Trophoblast cell (in vitro differentiated cells and primary cell): ENCODE measurements at regions not wholly inside any gene's neighbourhood (a gene's known extent, or its start where the extent isn't known, plus 50 kb on each side); places are given as distances from the start of the nearest gene placed in this dataset.

Source experiments
- DNase-seq, 2 donors: peaks; one replicate each; pipeline ENCODE4 v3.0.0-alpha.2; 2016
- H2AFZ ChIP-seq: 2 replicates; pipeline ENCODE4 v1.6.1; 2013; ENCODE audit warnings: low read length, moderate library complexity, mild to moderate bottlenecking; ENCODE audit not compliant: insufficient read depth, poor library complexity
- H2AK5ac ChIP-seq: 2 replicates; pipeline ENCODE4 v1.6.1; 2013; ENCODE audit warnings: mild to moderate bottlenecking, low read length
- H2BK120ac ChIP-seq: 2 replicates; pipeline ENCODE4 v1.6.1; 2013; ENCODE audit warnings: low read length, mild to moderate bottlenecking, moderate library complexity; ENCODE audit not compliant: insufficient read depth, poor library complexity
- H2BK12ac ChIP-seq: 2 replicates; pipeline ENCODE4 v1.6.1; 2013; ENCODE audit warnings: mild to moderate bottlenecking, low read length, moderate library complexity
- H2BK5ac ChIP-seq: 2 replicates; pipeline ENCODE4 v1.6.1; 2013; ENCODE audit warnings: low read length, low read depth, moderate library complexity, mild to moderate bottlenecking; ENCODE audit not compliant: poor library complexity
- H3K14ac ChIP-seq: 2 replicates; pipeline ENCODE4 v1.6.1; 2013; ENCODE audit warnings: mild to moderate bottlenecking, low read length
- H3K18ac ChIP-seq: 2 replicates; pipeline ENCODE4 v1.6.1; 2013; ENCODE audit warnings: mild to moderate bottlenecking, low read length
- H3K23ac ChIP-seq: 2 replicates; pipeline ENCODE4 v1.6.1; 2013; ENCODE audit warnings: low read length
- H3K27ac ChIP-seq: 2 replicates; pipeline ENCODE4 v1.5.1; 2013; ENCODE audit warnings: low read depth, mild to moderate bottlenecking, inconsistent platforms, low read length, moderate library complexity
- H3K27me3 ChIP-seq: 2 replicates; pipeline ENCODE4 v1.6.1; 2013; ENCODE audit warnings: inconsistent platforms, mild to moderate bottlenecking, low read length, moderate library complexity; ENCODE audit not compliant: insufficient read depth
- H3K36me3 ChIP-seq, 2 experiments: 1 replicate in 1 of 2; 2 replicates in 1 of 2; pipeline ENCODE4 v1.6.1; 2013; ENCODE audit warnings: low read length in 2 of 2, mild to moderate bottlenecking in 2 of 2, moderate library complexity in 1 of 2; ENCODE audit not compliant: insufficient read depth in 2 of 2, control insufficient read depth in 1 of 2
- H3K4ac ChIP-seq: 2 replicates; pipeline ENCODE4 v1.6.1; 2013; ENCODE audit warnings: low read depth, mild to moderate bottlenecking, low read length, moderate library complexity
- H3K4me1 ChIP-seq, 2 experiments: 1 replicate in 1 of 2; 2 replicates in 1 of 2; pipeline ENCODE4 v1.6.1; 2013; ENCODE audit warnings: low read length in 2 of 2, mild to moderate bottlenecking in 2 of 2, moderate library complexity in 1 of 2; ENCODE audit not compliant: insufficient read depth in 2 of 2, control insufficient read depth in 1 of 2
- H3K4me2 ChIP-seq: 2 replicates; pipeline ENCODE4 v1.6.1; 2013; ENCODE audit warnings: inconsistent platforms, mild to moderate bottlenecking, low read length, moderate library complexity
- H3K4me3 ChIP-seq: 2 replicates; pipeline ENCODE4 v1.5.1; 2013; ENCODE audit warnings: mild to moderate bottlenecking, low read depth, low read length, inconsistent platforms
- H3K79me1 ChIP-seq: one replicate; pipeline ENCODE4 v1.6.1; 2013; ENCODE audit warnings: low read length
- H3K79me2 ChIP-seq: 2 replicates; pipeline ENCODE4 v1.6.1; 2013; ENCODE audit warnings: low read length, mild to moderate bottlenecking; ENCODE audit not compliant: control insufficient read depth, insufficient read depth, poor library complexity
- H3K9ac ChIP-seq: 2 replicates; pipeline ENCODE4 v1.6.1; 2013; ENCODE audit warnings: mild to moderate bottlenecking, low read length
- H3K9me3 ChIP-seq: 2 replicates; pipeline ENCODE4 v1.6.1; 2013; ENCODE audit warnings: low read depth, mild to moderate bottlenecking, control low read depth, inconsistent platforms, low read length; ENCODE audit not compliant: insufficient read depth
- H4K12ac ChIP-seq: 2 replicates; pipeline ENCODE4 v1.6.1; 2013; ENCODE audit warnings: low read depth, mild to moderate bottlenecking, low read length, moderate library complexity
- H4K8ac ChIP-seq: 2 replicates; pipeline ENCODE4 v1.6.1; 2013; ENCODE audit warnings: low read depth, mild to moderate bottlenecking, low read length, moderate library complexity
- H4K91ac ChIP-seq: one replicate; pipeline ENCODE4 v1.6.1; 2013; ENCODE audit warnings: low read depth, mild to moderate bottlenecking, low read length, moderate library complexity
- WGBS: extraction: QIAGEN DNeasy Blood & Tissue Kit; methylation state at CpG from one replicate; pipeline ENCODE4 v1.1.7; 2013; ENCODE audit warnings: missing lambda C conversion rate; ENCODE audit not compliant: insufficient read length, insufficient coverage; ENCODE audit errors: extremely low coverage; 5-methylcytosine and 5-hydroxymethylcytosine counted together

GRCh38 chr1:229161740-229162139 is 109.2 kb upstream of the RAB4A start:
- no CpG with 5 or more reads among the region's 2 CpGs for WGBS
- H3K79me1 ChIP-seq: peaks cover 3% of the 10 kb centered on the region

DNA sequence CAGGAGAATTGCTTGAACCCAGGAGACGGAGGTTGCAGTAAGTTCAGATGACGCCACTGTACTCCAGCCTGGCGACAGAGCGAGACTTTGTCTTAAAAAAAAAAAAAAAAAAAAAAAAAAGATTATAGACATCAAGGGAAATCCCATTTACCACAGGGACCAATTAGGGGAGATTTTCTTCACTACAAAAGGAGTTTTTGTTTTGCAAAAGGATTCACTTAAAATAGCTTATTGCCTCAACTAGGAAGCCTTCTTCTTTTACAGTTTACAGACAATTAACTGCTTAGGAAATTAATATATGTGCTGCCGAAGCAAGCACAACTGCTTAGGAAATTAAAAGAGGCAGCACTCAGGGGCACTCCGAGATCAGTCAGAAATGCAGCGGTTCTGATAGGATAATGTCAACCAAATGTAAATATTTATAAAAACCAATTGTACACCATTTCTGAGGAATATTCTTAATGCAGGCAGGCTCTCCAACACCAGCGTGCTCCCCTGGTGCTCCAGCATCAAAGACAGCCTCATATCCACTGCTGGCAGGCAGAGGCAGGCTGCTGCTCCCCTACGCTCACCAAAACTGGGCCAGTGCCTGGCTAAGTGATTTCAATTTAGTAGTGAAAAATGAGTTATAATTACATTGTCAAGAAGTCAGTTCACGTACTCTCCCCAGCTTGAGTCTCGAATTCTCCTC is 107.9 kb upstream of the RAB4A start:
- no peak overlapping the region for H3K4me3 ChIP-seq
- no peak overlapping the region for H3K4ac ChIP-seq
- H3K18ac ChIP-seq: no peak overlapping the region
- peaks cover 3% of the 10 kb centered on the region for H3K79me1 ChIP-seq
- H2BK120ac ChIP-seq: no peak overlapping the region
- no peak overlapping the region for H3K4me2 ChIP-seq
- no peak overlapping the region for H3K23ac ChIP-seq
- H2BK5ac ChIP-seq: no peak overlapping the region
- WGBS: no CpG with 5 or more reads among the region's 11 CpGs
- H2AK5ac ChIP-seq: no peak overlapping the region
- peaks cover 3% of the 10 kb centered on the region for H3K9me3 ChIP-seq
- H2BK12ac ChIP-seq: no peak overlapping the region
- no peak overlapping the region for H3K14ac ChIP-seq
- no peak overlapping the region for H3K27ac ChIP-seq
- H4K91ac ChIP-seq: no peak overlapping the region
- H2AFZ ChIP-seq: no peak overlapping the region
- H3K27me3 ChIP-seq: no peaks in the 10 kb centered on the region
- no peak overlapping the region for H3K9ac ChIP-seq
- no peaks in the 10 kb centered on the region for H3K79me2 ChIP-seq
- DNase-seq: no peak
- no peaks in the 10 kb centered on the region for H3K36me3 ChIP-seq
- H3K4me1 ChIP-seq: peaks cover 2 to 6% of the 10 kb centered on the region in 2 experiments
- H4K12ac ChIP-seq: no peak overlapping the region
- no peak overlapping the region for H4K8ac ChIP-seq

More at GRCh38 chr1:229161740-229162139, 109.2 kb upstream of the RAB4A start:
- Histone ChIP-seq H3K36me3 (no peaks in the 10 kb centered on the region), H4K8ac (no peak overlapping the region), H3K4me2 (no peak overlapping the region), H2BK12ac (no peak overlapping the region), H3K23ac (no peak overlapping the region), H3K18ac (no peak overlapping the region), H3K9me3 (peaks cover 3% of the 10 kb centered on the region), H4K91ac (no peak overlapping the region), H4K12ac (no peak overlapping the region), H2AK5ac (no peak overlapping the region), H3K14ac (no peak overlapping the region), H3K4ac (no peak overlapping the region), H2AFZ (no peak overlapping the region), H3K4me3 (no peak overlapping the region), H3K79me2 (no peaks in the 10 kb centered on the region), H2BK120ac (no peak overlapping the region), H3K27ac (no peak overlapping the region), H2BK5ac (no peak overlapping the region), H3K27me3 (no peaks in the 10 kb centered on the region), H3K4me1 (peaks cover 2 to 6% of the 10 kb centered on the region in 2 experiments), H3K9ac (no peak overlapping the region)
- DNase-seq: no peak

DNA sequence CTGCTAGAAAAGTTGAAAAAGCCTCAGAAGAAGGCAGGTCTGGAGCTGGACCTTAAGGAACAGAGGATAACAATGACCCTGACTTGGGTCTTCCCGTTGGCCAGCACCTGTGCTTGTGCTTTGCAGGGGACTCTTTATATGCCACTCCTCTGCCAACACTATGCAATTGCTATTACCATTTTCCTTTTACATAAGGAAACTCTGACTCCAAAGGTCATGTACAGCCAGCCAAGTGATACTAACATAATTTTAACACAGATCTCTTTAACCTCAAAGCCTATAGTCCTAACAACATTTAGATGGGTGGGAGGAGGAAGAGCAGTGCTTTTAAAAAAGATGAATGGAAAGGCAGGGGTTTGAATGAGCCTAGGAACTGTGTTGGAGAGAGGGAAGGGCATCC is 106.6 kb upstream of the RAB4A start:
- Histone ChIP-seq H3K4me1 (peaks cover 0 to 6% of the 10 kb centered on the region in 2 experiments), H4K91ac (no peak overlapping the region), H3K27ac (no peak overlapping the region), H4K12ac (no peak overlapping the region), H2AK5ac (no peak overlapping the region), H2AFZ (no peak overlapping the region), H3K23ac (no peak overlapping the region), H4K8ac (no peak overlapping the region), H3K4me3 (no peak overlapping the region), H3K79me1 (peaks cover 3% of the 10 kb centered on the region), H2BK12ac (peak overlapping the region; percentile 24), H2BK120ac (no peak overlapping the region), H3K18ac (no peak overlapping the region), H3K36me3 (no peaks in the 10 kb centered on the region), H3K27me3 (no peaks in the 10 kb centered on the region), H3K4me2 (no peak overlapping the region), H3K4ac (no peak overlapping the region), H2BK5ac (no peak overlapping the region), H3K14ac (no peak overlapping the region), H3K79me2 (no peaks in the 10 kb centered on the region), H3K9me3 (no peaks in the 10 kb centered on the region), H3K9ac (no peak overlapping the region)
- DNase-seq: no peak
- WGBS: no CpG with 5 or more reads among the region's 1 CpG

- DNase-seq: peak in 1 of 2 donors; percentile 27
- no peaks in the 10 kb centered on the region for H3K79me2 ChIP-seq
Measured at GRCh38 chr1:229164836-229165735, 105.8 kb upstream of the RAB4A start.

More at GRCh38 chr1:229164836-229165735, 105.8 kb upstream of the RAB4A start:
- H3K4me1 ChIP-seq: peaks cover 0 to 6% of the 10 kb centered on the region in 2 experiments
- no CpG with 5 or more reads among the region's 12 CpGs for WGBS
- H4K8ac ChIP-seq: no peak overlapping the region
- H3K18ac ChIP-seq: peak overlapping the region; percentile 0
- no peak overlapping the region for H3K4me3 ChIP-seq
- H4K91ac ChIP-seq: no peak overlapping the region
- no peak overlapping the region for H2BK120ac ChIP-seq
- H2BK5ac ChIP-seq: no peak overlapping the region
- no peak overlapping the region for H3K14ac ChIP-seq
- H3K79me1 ChIP-seq: peaks cover 3% of the 10 kb centered on the region
- no peak overlapping the region for H3K9ac ChIP-seq
- H3K23ac ChIP-seq: no peak overlapping the region
- H2AK5ac ChIP-seq: no peak overlapping the region
- H3K4ac ChIP-seq: no peak overlapping the region
- H3K4me2 ChIP-seq: no peak overlapping the region
- H3K9me3 ChIP-seq: no peaks in the 10 kb centered on the region
- H3K27ac ChIP-seq: no peak overlapping the region
- no peaks in the 10 kb centered on the region for H3K36me3 ChIP-seq
- no peak overlapping the region for H4K12ac ChIP-seq
- H3K27me3 ChIP-seq: no peaks in the 10 kb centered on the region
- H2BK12ac ChIP-seq: peak overlapping the region; percentile 24
- no peak overlapping the region for H2AFZ ChIP-seq
